H1 (cell line): ENCODE measurements at regions not wholly inside any gene's neighbourhood (a gene's known extent, or its start where the extent isn't known, plus 50 kb on each side); places are given as distances from the start of the nearest gene placed in this dataset.

Experiments used
- CTCF ChIA-PET: fragments of 300-600 bp; sonication (Branson Sonifier 250); formaldehyde crosslinking; loops from one replicate; lab custom pipeline; 2021; ENCODE audit not compliant: partially characterized antibody; lab: Charles Lee
- POLR2A ChIA-PET: fragments of 300-600 bp; sonication (Branson Sonifier 250); formaldehyde crosslinking; loops from one replicate; lab custom pipeline; 2021; ENCODE audit warnings: inconsistent platforms; ENCODE audit not compliant: partially characterized antibody; lab: Charles Lee
- DNase-seq, 2 experiments: peaks; one replicate each; pipeline versions ENCODE4 v3.0.0 to v3.0.0-alpha.2; 2010 to 2022; ENCODE audit warnings: low spot score in 2 of 2, low read depth in 1 of 2, mixed read lengths in 1 of 2
- FAIRE-seq: peaks from 2 replicates; lab custom pipeline; 2011; peaks lifted over from hg19 to GRCh38; lab: Jason Lieb, UNC
- H2AFZ ChIP-seq: 2 replicates; pipeline ENCODE4 v1.8.1; 2012; ENCODE audit warnings: low read length, inconsistent platforms
- H2AK5ac ChIP-seq: 2 replicates; pipeline ENCODE4 v1.6.1; 2013; ENCODE audit warnings: low read depth, low read length
- H2BK120ac ChIP-seq: replicated peaks from 2 replicates; pipeline ENCODE3; 2013; ENCODE audit warnings: low read depth, low read length, inconsistent platforms
- H2BK12ac ChIP-seq: 2 replicates; pipeline ENCODE4 v1.6.1; 2013; ENCODE audit warnings: low read depth, low read length
- H2BK15ac ChIP-seq: 2 replicates; pipeline ENCODE4 v1.6.1; 2013; ENCODE audit warnings: low read length
- H2BK20ac ChIP-seq: 2 replicates; pipeline ENCODE4 v1.6.1; 2013; ENCODE audit warnings: low read length
- H2BK5ac ChIP-seq: 2 replicates; pipeline ENCODE4 v1.6.1; 2013; ENCODE audit warnings: low read depth, low read length
- H3K14ac ChIP-seq: 2 replicates; pipeline ENCODE4 v1.6.1; 2013; ENCODE audit warnings: inconsistent platforms; ENCODE audit not compliant: insufficient read length
- H3K18ac ChIP-seq: 2 replicates; pipeline ENCODE4 v1.6.1; 2013; ENCODE audit warnings: low read length; ENCODE audit errors: extremely low read depth
- H3K23ac ChIP-seq: 2 replicates; pipeline ENCODE4 v1.6.1; 2013; ENCODE audit warnings: inconsistent platforms; ENCODE audit not compliant: insufficient read length
- H3K23me2 ChIP-seq: 2 replicates; pipeline ENCODE4 v1.6.1; 2013; ENCODE audit warnings: low read depth, low read length
- H3K27ac ChIP-seq: 2 replicates; pipeline ENCODE4 v1.6.1; 2011; ENCODE audit warnings: low read depth, low read length, inconsistent platforms
- H3K27me3 ChIP-seq, 4 experiments: replicated peaks in 1 of 4; 1 replicate in 1 of 4; 2 replicates in 3 of 4; pipeline versions ENCODE4 v1.6.1 to v1.8.1; 2011 to 2013; ENCODE audit warnings: low read length in 3 of 4, mild to moderate bottlenecking in 3 of 4, inconsistent platforms in 2 of 4, mixed read lengths in 2 of 4, moderate library complexity in 1 of 4; ENCODE audit not compliant: control insufficient read depth in 3 of 4, insufficient read depth in 3 of 4; ENCODE audit errors: extremely low read depth in 1 of 4
- H3K36me3 ChIP-seq, 4 experiments: 2 replicates each; pipeline versions ENCODE4 v1.6.1 to v1.8.1; 2011 to 2013; ENCODE audit warnings: mild to moderate bottlenecking in 4 of 4, low read length in 3 of 4, moderate library complexity in 2 of 4, control low read depth in 1 of 4, inconsistent platforms in 1 of 4; ENCODE audit not compliant: insufficient read depth in 4 of 4, control insufficient read depth in 2 of 4
- H3K4ac ChIP-seq: replicated peaks from 2 replicates; pipeline ENCODE3; 2013; ENCODE audit warnings: low read length, low read depth, mixed read lengths, inconsistent platforms; ENCODE audit not compliant: insufficient read length
- H3K4me1 ChIP-seq, 4 experiments: replicated peaks in 1 of 4; 1 replicate in 1 of 4; 2 replicates in 3 of 4; pipeline versions ENCODE4 v1.6.1 to v1.8.1; 2011 to 2013; ENCODE audit warnings: low read length in 3 of 4, inconsistent platforms in 2 of 4, mixed read lengths in 1 of 4; ENCODE audit not compliant: insufficient read depth in 4 of 4, control insufficient read depth in 3 of 4
- H3K4me2 ChIP-seq, 2 experiments: 2 replicates each; pipeline versions ENCODE4 v1.6.1 to v1.8.1; 2011 to 2013; ENCODE audit warnings: low read depth in 2 of 2, low read length in 2 of 2, control low read depth in 1 of 2, inconsistent platforms in 1 of 2, mild to moderate bottlenecking in 1 of 2; ENCODE audit not compliant: insufficient read depth in 1 of 2
- H3K4me3 ChIP-seq, 4 experiments: fragments of 200-600, 300-600 bp in 1 of 4; sonication (generic), shearing (Covaris generic), sonication (Bioruptor Twin) in 1 of 4; 2 replicates each; pipeline versions ENCODE4 v1.5.1 to v1.8.1; 2011 to 2016; ENCODE audit warnings: low read length in 4 of 4, low read depth in 3 of 4, control low read depth in 2 of 4, inconsistent platforms in 2 of 4, mild to moderate bottlenecking in 2 of 4, mixed read lengths in 1 of 4, moderate library complexity in 1 of 4; ENCODE audit not compliant: insufficient read depth in 2 of 4; ENCODE audit errors: extremely low read depth in 1 of 4
- H3K56ac ChIP-seq: replicated peaks from 2 replicates; pipeline ENCODE3; 2013; ENCODE audit warnings: low read depth, mild to moderate bottlenecking, mixed read lengths, low read length, inconsistent platforms; ENCODE audit not compliant: insufficient read length
- H3K79me1 ChIP-seq: 2 replicates; pipeline ENCODE4 v1.6.1; 2013; ENCODE audit warnings: low read depth, low read length, control low read depth
- H3K79me2 ChIP-seq, 2 experiments: 2 replicates each; pipeline versions ENCODE4 v1.6.1 to v1.8.1; 2012 to 2013; ENCODE audit warnings: low read length in 2 of 2, mild to moderate bottlenecking in 2 of 2, inconsistent platforms in 1 of 2; ENCODE audit not compliant: insufficient read depth in 2 of 2, control insufficient read depth in 1 of 2
- H3K9ac ChIP-seq, 4 experiments: replicated peaks in 1 of 4; 1 replicate in 1 of 4; 2 replicates in 3 of 4; pipeline versions ENCODE4 v1.6.1 to v1.8.1; 2011 to 2013; ENCODE audit warnings: low read depth in 3 of 4, low read length in 3 of 4, control low read depth in 2 of 4, mild to moderate bottlenecking in 2 of 4, moderate library complexity in 2 of 4, inconsistent platforms in 1 of 4; ENCODE audit errors: extremely low read depth in 1 of 4
- H3K9me3 ChIP-seq, 2 experiments: 2 replicates each; pipeline versions ENCODE4 v1.6.1 to v1.8.1; 2012 to 2013; ENCODE audit warnings: mild to moderate bottlenecking in 2 of 2, moderate library complexity in 2 of 2, control low read depth in 1 of 2, inconsistent platforms in 1 of 2, low read depth in 1 of 2, low read length in 1 of 2, mixed read lengths in 1 of 2; ENCODE audit not compliant: insufficient read depth in 2 of 2
- H4K20me1 ChIP-seq, 2 experiments: replicated peaks in 1 of 2; 2 replicates each; pipeline versions ENCODE3 to v1.8.1; 2011 to 2013; ENCODE audit warnings: inconsistent platforms in 2 of 2, low read length in 2 of 2, mild to moderate bottlenecking in 1 of 2; ENCODE audit not compliant: insufficient read depth in 2 of 2, control insufficient read depth in 1 of 2
- H4K5ac ChIP-seq: 2 replicates; pipeline ENCODE4 v1.6.1; 2013; ENCODE audit warnings: low read length, low read depth, mixed read lengths, inconsistent platforms; ENCODE audit not compliant: insufficient read length
- H4K8ac ChIP-seq: 2 replicates; pipeline ENCODE4 v1.8.0; 2013; ENCODE audit warnings: mild to moderate bottlenecking, moderate library complexity, low read length, inconsistent platforms; ENCODE audit not compliant: insufficient read depth; ENCODE audit errors: extremely low read depth
- H4K91ac ChIP-seq: replicated peaks from 2 replicates; pipeline ENCODE3; 2013; ENCODE audit warnings: low read length, mixed read lengths, inconsistent platforms; ENCODE audit not compliant: insufficient read length
- GABPA ChIP-seq: IDR thresholded peaks from 2 replicates; pipeline ENCODE4 v1.6.1; 2011; ENCODE audit warnings: mild to moderate bottlenecking, low read length, moderate library complexity, borderline replicate concordance; ENCODE audit not compliant: insufficient read depth
- HDAC2 ChIP-seq, 2 experiments: fragments of 300-600 bp in 1 of 2; sonication (generic) in 1 of 2; IDR thresholded peaks; 2 replicates each; pipeline ENCODE4 v1.6.1; 2011 to 2012; ENCODE audit warnings: low read depth in 2 of 2, low read length in 2 of 2, mild to moderate bottlenecking in 2 of 2, moderate library complexity in 2 of 2, borderline replicate concordance in 1 of 2, inconsistent platforms in 1 of 2
- PHF8 ChIP-seq: fragments of 200-600 bp; sonication (generic); conservative IDR thresholded peaks from 2 replicates; pipeline ENCODE4 v1.7.1; 2012; ENCODE audit warnings: low read depth, mild to moderate bottlenecking, inconsistent platforms, low read length, moderate library complexity
- TAF1 ChIP-seq: IDR thresholded peaks from 2 replicates; pipeline ENCODE4 v1.6.1; 2011; ENCODE audit warnings: mild to moderate bottlenecking, low read depth, low read length
- WGBS, 2 experiments: shearing (Covaris generic) in 1 of 2; methylation state at CpG; one replicate each; pipeline versions ENCODE4 v1.1.6 to v1.1.7; 2013 to 2015; ENCODE audit warnings: low lambda C conversion rate in 2 of 2, mixed read lengths in 2 of 2, inconsistent platforms in 1 of 2, low coverage in 1 of 2, missing lambda C conversion rate in 1 of 2; ENCODE audit not compliant: insufficient replicate concordance in 2 of 2, insufficient coverage in 1 of 2, insufficient read length in 1 of 2; ENCODE audit errors: extremely low coverage in 1 of 2, missing lambda C conversion rate in 1 of 2; 5-methylcytosine and 5-hydroxymethylcytosine counted together
- TF ChIP-seq, protein P1 (sequence below): IDR thresholded peaks from 2 replicates; pipeline ENCODE4 v1.6.1; 2011; ENCODE audit warnings: low read length, improper control_type of control experiment
- TF ChIP-seq, protein P2 (sequence below): IDR thresholded peaks from 2 replicates; pipeline ENCODE4 v1.6.1; 2012; ENCODE audit warnings: inconsistent platforms

DNA sequence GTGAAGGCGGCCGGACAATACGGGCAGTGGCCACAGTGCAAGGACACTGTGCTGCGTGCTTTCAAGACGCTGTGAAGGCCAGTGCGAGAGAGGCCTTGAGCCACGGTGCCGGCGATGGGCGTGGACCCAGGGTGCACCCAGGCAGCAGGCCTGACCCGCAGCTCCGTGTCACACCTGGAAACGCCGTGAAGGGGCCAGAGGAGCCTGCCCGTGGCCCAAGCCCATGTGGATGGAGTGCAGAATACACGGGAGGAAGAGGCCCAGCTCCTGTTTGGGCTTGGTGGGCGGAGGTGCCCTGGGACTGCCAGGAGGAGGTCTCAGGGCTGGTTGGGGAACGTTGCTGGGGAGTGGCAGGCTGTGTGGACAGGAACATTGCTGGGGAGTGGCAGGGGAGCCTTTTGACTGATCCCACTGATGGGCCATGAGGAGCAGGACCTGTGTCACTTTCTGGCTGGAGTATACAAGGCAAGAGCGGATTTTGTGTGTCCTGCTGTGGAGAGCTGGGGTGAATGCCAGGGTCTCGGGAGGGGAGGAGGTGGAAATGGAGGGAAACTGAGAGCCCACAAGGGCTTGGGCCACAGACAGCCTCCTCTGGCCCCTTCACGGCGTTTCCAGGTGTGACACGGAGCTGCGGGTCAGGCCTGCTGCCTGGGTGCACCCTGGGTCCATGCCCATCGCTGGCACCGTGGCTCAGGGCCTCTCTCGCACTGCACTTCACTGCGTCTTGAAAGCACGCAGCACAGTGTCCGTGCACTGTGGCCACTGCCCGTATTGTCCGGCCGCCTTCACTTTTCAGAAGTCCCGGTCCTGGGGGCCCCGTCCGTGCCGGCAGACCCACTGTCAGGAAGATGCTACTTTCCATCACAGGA is 925.4 kb downstream of the BRD1 start:
- H4K5ac ChIP-seq: no peak overlapping the region
- H3K23ac ChIP-seq: no peak overlapping the region
- no peak overlapping the region for H3K4ac ChIP-seq
- no peak overlapping the region for H2BK5ac ChIP-seq
- no peak overlapping the region for H3K4me3 ChIP-seq
- no peaks in the 10 kb centered on the region for H3K4me1 ChIP-seq
- peak overlapping the region; percentile 79 for H4K8ac ChIP-seq
- H2BK120ac ChIP-seq: no peak overlapping the region
- H3K79me2 ChIP-seq: no peaks in the 10 kb centered on the region
- no peak overlapping the region for H3K14ac ChIP-seq
- no peak for FAIRE-seq
- H3K18ac ChIP-seq: no peak overlapping the region
- H3K9me3 ChIP-seq: no peaks in the 10 kb centered on the region
- H3K9ac ChIP-seq: no peak overlapping the region
- H3K27me3 ChIP-seq: peaks cover 0 to 5% (median 0%) of the 10 kb centered on the region in 4 experiments; a peak in 1 of 7 replicates
- H2AK5ac ChIP-seq: no peak overlapping the region
- H4K91ac ChIP-seq: no peak overlapping the region
- ChIA-PET POLR2A (no interaction called here), CTCF (no interaction called here)
- no peaks in the 10 kb centered on the region for H4K20me1 ChIP-seq
- no peak overlapping the region for H2BK15ac ChIP-seq
- no peak overlapping the region for H3K27ac ChIP-seq
- H3K36me3 ChIP-seq: no peaks in the 10 kb centered on the region
- no peaks in the 10 kb centered on the region for H3K79me1 ChIP-seq
- H2BK12ac ChIP-seq: no peak overlapping the region; the same call in 1 of the 2 replicates
- no peak for DNase-seq
- WGBS, 2 experiments: 96% methylated on average over 29 of the region's 37 CpGs; no CpG with 5 or more reads in 1 of the 2 experiments
- no peak overlapping the region for H2AFZ ChIP-seq
- H2BK20ac ChIP-seq: no peak overlapping the region
- H3K23me2 ChIP-seq: no peaks in the 10 kb centered on the region
- H3K56ac ChIP-seq: no peak overlapping the region
- H3K4me2 ChIP-seq: no peak overlapping the region
- TF ChIP-seq GABPA: no peak
- no peak for TF ChIP-seq HDAC2 (IDR thresholded peaks at IDR 0.05; ENCODE audit: borderline replicate concordance in 1 of 2, low read depth in 2 of 2, low read length in 2 of 2)
- TF ChIP-seq TAF1: no peak
- TF ChIP-seq, protein P1, sequence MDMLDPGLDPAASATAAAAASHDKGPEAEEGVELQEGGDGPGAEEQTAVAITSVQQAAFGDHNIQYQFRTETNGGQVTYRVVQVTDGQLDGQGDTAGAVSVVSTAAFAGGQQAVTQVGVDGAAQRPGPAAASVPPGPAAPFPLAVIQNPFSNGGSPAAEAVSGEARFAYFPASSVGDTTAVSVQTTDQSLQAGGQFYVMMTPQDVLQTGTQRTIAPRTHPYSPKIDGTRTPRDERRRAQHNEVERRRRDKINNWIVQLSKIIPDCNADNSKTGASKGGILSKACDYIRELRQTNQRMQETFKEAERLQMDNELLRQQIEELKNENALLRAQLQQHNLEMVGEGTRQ: no peak
- TF ChIP-seq PHF8: no peak
- TF ChIP-seq, protein P2, sequence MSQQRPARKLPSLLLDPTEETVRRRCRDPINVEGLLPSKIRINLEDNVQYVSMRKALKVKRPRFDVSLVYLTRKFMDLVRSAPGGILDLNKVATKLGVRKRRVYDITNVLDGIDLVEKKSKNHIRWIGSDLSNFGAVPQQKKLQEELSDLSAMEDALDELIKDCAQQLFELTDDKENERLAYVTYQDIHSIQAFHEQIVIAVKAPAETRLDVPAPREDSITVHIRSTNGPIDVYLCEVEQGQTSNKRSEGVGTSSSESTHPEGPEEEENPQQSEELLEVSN: no peak
- TF ChIP-seq, all 59 proteins: peak for 0
